ENCODE measurements at regions not wholly inside any gene's neighbourhood (a gene's known extent, or its start where the extent isn't known, plus 50 kb on each side); places are given as distances from the start of the nearest gene placed in this dataset.

DNA sequence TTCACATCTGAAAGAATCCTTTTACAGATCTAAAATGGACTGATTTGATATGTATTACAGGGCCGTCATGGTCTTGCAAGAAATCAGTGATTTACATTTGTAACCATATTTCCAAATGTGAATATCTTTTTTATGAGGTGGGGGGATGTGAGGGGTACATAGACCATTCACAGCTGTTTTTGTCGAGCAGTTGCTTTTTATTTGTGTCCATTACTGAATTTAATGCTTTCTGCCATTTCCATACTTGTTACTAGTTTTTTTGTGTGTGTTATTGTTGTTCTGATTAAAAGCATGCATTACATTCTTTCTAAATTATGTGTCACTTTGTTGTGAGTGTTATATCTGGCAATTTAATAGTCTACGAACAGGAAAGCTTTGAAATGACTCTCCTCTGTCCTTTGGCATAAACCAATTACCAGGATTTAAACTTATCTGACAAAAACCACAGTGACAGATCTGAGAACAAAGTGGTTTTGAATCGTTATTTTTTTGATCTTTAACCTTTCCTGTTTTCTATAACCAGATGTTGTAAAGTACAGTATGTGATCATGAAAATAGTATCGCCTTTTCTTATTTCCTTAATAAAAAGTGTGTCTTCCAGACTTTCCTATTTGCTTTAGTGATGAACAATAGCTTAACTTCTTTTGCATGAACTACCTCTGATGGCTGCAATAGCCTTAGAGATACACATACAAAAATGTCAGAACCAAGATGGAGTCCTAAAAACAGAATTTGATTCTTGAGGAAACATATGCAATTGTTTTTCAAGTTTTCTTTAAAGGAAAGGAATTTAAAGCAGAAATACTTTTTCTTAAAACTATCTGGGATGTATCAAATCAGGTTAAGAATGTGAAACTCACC is 354.2 kb upstream of the ACVR2A start:
- TF ChIP-seq POLR2A (IDR thresholded peaks at IDR 0.05), result no peak
- TF ChIP-seq CTCF (IDR thresholded peaks at IDR 0.05), result no peak

Measured in testis (tissue), 2 donors.